K562 (cell line): ENCODE measurements at regions not wholly inside any gene's neighbourhood (a gene's known extent, or its start where the extent isn't known, plus 50 kb on each side); places are given as distances from the start of the nearest gene placed in this dataset.

Experiments used
- ATAC-seq: fragments of 200-7000 bp; cut with Tn5 transposase; 3 replicates; pipeline ENCODE4 v1.9.1; 2020; ENCODE audit warnings: moderate library complexity
- BruUV-seq: library from RNA; stranded (reverse); fragments of 400-500 nt; replicated peaks from 2 replicates; lab custom pipeline; 2021; lab: Mats Ljungman, UMichigan
- CTCF ChIA-PET: fragments of 300-600 bp; formaldehyde crosslinking; extraction: SDS; loops from one replicate; lab custom pipeline; 2021; ENCODE audit warnings: low intra/inter-chr PET ratio; lab: Yijun Ruan, JAX
- POLR2A ChIA-PET: fragments of 300-600, 350-650 bp; sonication (Branson Sonifier 250); formaldehyde crosslinking; extraction: SDS; loops from one replicate; lab custom pipeline; 2021; ENCODE audit warnings: antibody characterized with exemption, inconsistent platforms; lab: Yijun Ruan, JAX
- DNase-seq, 4 experiments: peaks; one replicate each; pipeline versions ENCODE4 v3.0.0 to v3.0.0-alpha.2; 2011 to 2018; ENCODE audit warnings: low spot score in 3 of 4, mixed read lengths in 3 of 4; ENCODE audit errors: extremely low read depth in 1 of 4
- FAIRE-seq: peaks from 2 replicates; lab custom pipeline; 2011; peaks lifted over from hg19 to GRCh38; lab: Jason Lieb, UNC
- H2AFZ ChIP-seq: 2 replicates; pipeline ENCODE4 v1.6.0; 2011; ENCODE audit warnings: low read depth, low read length, control low read depth, inconsistent platforms
- H3K27ac ChIP-seq: fragments of 200-600 bp; 3 replicates; pipeline ENCODE4 v1.8.0; 2011; ENCODE audit warnings: low read depth, mild to moderate bottlenecking, control low read depth, inconsistent platforms, low read length, moderate library complexity, mixed read lengths; ENCODE audit errors: extremely low read depth
- H3K27me3 ChIP-seq, 2 experiments: fragments of 300-600 bp in 1 of 2; 2 replicates in 1 of 2; 3 replicates in 1 of 2; pipeline versions ENCODE4 v1.6.0 to v1.8.0; 2011; ENCODE audit warnings: inconsistent platforms in 2 of 2, low read length in 2 of 2, mild to moderate bottlenecking in 1 of 2, mixed read lengths in 1 of 2, moderate library complexity in 1 of 2; ENCODE audit not compliant: control insufficient read depth in 2 of 2, insufficient read depth in 2 of 2
- H3K36me3 ChIP-seq: fragments of 300-600 bp; 3 replicates; pipeline ENCODE4 v1.8.0; 2011; ENCODE audit warnings: mild to moderate bottlenecking, low read length, inconsistent platforms; ENCODE audit not compliant: control insufficient read depth, insufficient read depth
- H3K4me1 ChIP-seq, 2 experiments: fragments of 200-600 bp in 1 of 2; replicated peaks in 1 of 2; 2 replicates in 1 of 2; 3 replicates in 1 of 2; pipeline versions ENCODE4 v1.5.1 to v1.8.0; 2011; ENCODE audit warnings: inconsistent platforms in 2 of 2, low read length in 2 of 2, mild to moderate bottlenecking in 1 of 2, mixed read lengths in 1 of 2, moderate library complexity in 1 of 2; ENCODE audit not compliant: control insufficient read depth in 2 of 2, insufficient read depth in 2 of 2
- H3K4me2 ChIP-seq: 2 replicates; pipeline ENCODE4 v1.6.1; 2011; ENCODE audit warnings: low read length, control low read depth, inconsistent platforms, mixed read lengths; ENCODE audit not compliant: insufficient read depth
- H3K4me3 ChIP-seq: fragments of 200-600 bp; sonication (generic), shearing (Covaris generic); 2 replicates; pipeline ENCODE4 v1.5.1; 2016; ENCODE audit warnings: control low read depth, inconsistent platforms
- H3K79me2 ChIP-seq: fragments of 200-600 bp; 3 replicates; pipeline ENCODE4 v1.8.0; 2011; ENCODE audit warnings: low read length, inconsistent platforms; ENCODE audit not compliant: control insufficient read depth, insufficient read depth
- H3K9ac ChIP-seq, 2 experiments: 2 replicates each; pipeline versions ENCODE4 v1.6.0 to v1.6.1; 2011; ENCODE audit warnings: low read depth in 2 of 2, low read length in 2 of 2, control low read depth in 1 of 2, inconsistent platforms in 1 of 2, mild to moderate bottlenecking in 1 of 2, mixed read lengths in 1 of 2; ENCODE audit not compliant: insufficient read depth in 1 of 2
- H3K9me1 ChIP-seq: one replicate; pipeline ENCODE4 v1.6.0; 2011; ENCODE audit warnings: inconsistent platforms, mild to moderate bottlenecking, low read length, moderate library complexity; ENCODE audit not compliant: control insufficient read depth, insufficient read depth
- H3K9me3 ChIP-seq: replicated peaks from 2 replicates; pipeline ENCODE4 v1.5.1; 2011; ENCODE audit warnings: low read depth, low read length, inconsistent platforms; ENCODE audit not compliant: control insufficient read depth, insufficient read depth
- H4K20me1 ChIP-seq: replicated peaks from 2 replicates; pipeline ENCODE4 v1.6.1; 2011; ENCODE audit warnings: low read length, inconsistent platforms, mixed read lengths; ENCODE audit not compliant: control insufficient read depth, insufficient read depth
- NCOA1 ChIP-seq: fragments of 450-650 bp; IDR thresholded peaks from 2 replicates; pipeline ENCODE4 v1.6.1; 2016; ENCODE audit warnings: low read depth
- OTX1 ChIP-seq: fragments of 450-650 bp; formaldehyde crosslinking; IDR thresholded peaks from 2 replicates; pipeline ENCODE4 v1.4.0; 2022; ENCODE audit warnings: mild to moderate bottlenecking
- RAD21 ChIP-seq, 2 experiments: fragments of 250-450 bp in 1 of 2; fragments of 450-650 bp in 1 of 2; sonication (Bioruptor Pico) in 1 of 2; formaldehyde crosslinking in 1 of 2; IDR thresholded peaks in 1 of 2; conservative IDR thresholded peaks in 1 of 2; 2 replicates each; pipeline versions ENCODE4 v1.4.0 to v1.8.0; 2020 to 2022; ENCODE audit warnings: mild to moderate bottlenecking in 2 of 2, moderate library complexity in 1 of 2
- ZBTB11 ChIP-seq, 3 experiments: fragments of 200-800 bp in 1 of 3; fragments of 250-450 bp in 1 of 3; fragments of 450-650 bp in 1 of 3; sonication (Bioruptor Pico) in 1 of 3; sonication (Bioruptor generic) in 1 of 3; formaldehyde crosslinking in 1 of 3; IDR thresholded peaks; 2 replicates each; pipeline versions ENCODE4 v1.6.1 to v1.8.0; 2016 to 2022; ENCODE audit warnings: mild to moderate bottlenecking in 2 of 3, missing genetic modification characterization in 2 of 3, missing compliant biosample characterization in 1 of 3, moderate library complexity in 1 of 3
- ZBTB2 ChIP-seq: fragments of 450-650 bp; IDR thresholded peaks from 2 replicates; pipeline ENCODE4 v1.6.1; 2016; ENCODE audit warnings: antibody characterized with exemption
- ZNF263 ChIP-seq: sonication (generic); formaldehyde crosslinking; IDR thresholded peaks from 2 replicates; pipeline ENCODE4 v1.8.0; 2022; ENCODE audit warnings: mild to moderate bottlenecking, missing genetic modification reagents, borderline replicate concordance
- WGBS: fragments of 100-300 bp; shearing (Covaris generic); methylation state at CpG from one replicate; pipeline ENCODE4 v1.1.6; 2016; ENCODE audit warnings: low coverage, mixed read lengths; ENCODE audit not compliant: insufficient coverage; ENCODE audit errors: missing lambda C conversion rate; 5-methylcytosine and 5-hydroxymethylcytosine counted together
- in situ Hi-C: fragments of 300-500 bp; cut with MboI; formaldehyde crosslinking; loops from 4 replicates; pipeline ENCODE4 v1.15.0; 2018; ENCODE audit warnings: inconsistent platforms, mixed read lengths
- intact Hi-C: fragments of 100-400 bp; cut with micrococcal nuclease; formaldehyde crosslinking; loops from 2 replicates; pipeline ENCODE4 v1.14.2; 2022
- TF ChIP-seq, protein P1 (sequence below), 3 experiments: IDR thresholded peaks in 2 of 3; conservative IDR thresholded peaks in 1 of 3; 2 replicates each; pipeline ENCODE4 v1.5.1; 2011 to 2012; ENCODE audit warnings: low read length in 3 of 3, mild to moderate bottlenecking in 3 of 3, control low read depth in 2 of 3, improper control_type of control experiment in 1 of 3, inconsistent platforms in 1 of 3, low read depth in 1 of 3, mixed read lengths in 1 of 3, moderate library complexity in 1 of 3; ENCODE audit not compliant: insufficient read depth in 2 of 3

DNA sequence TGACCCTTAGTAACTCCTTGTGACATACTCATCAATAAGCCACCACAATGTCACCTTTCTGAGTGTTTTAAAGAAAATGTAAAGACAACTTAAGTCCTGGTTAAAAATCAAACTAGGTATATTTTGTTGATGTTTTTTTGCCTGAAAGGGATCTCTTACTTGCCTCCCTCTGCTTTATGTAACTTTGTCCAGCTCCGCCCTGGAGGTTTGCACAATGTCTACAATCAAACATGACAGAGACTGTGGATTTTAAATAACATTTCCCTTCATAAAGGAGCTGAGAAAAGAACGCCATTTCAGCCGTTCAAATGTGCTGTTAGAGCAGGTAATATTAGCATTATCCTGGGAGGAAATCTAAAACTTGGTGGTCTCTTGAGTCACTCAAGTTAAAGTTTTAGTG, 613.9 kb downstream of the SOX5 start:
- no peaks in the 10 kb centered on the region for H3K9me3 ChIP-seq
- no peak overlapping the region for H3K27ac ChIP-seq
- BruUV-seq = no TSS peak
- H4K20me1 ChIP-seq = no peaks in the 10 kb centered on the region
- no peaks in the 10 kb centered on the region for H3K79me2 ChIP-seq
- H3K9ac ChIP-seq = no peak overlapping the region
- DNase-seq (no peak), ATAC-seq (no peak), FAIRE-seq (peak; percentile 51)
- no peaks in the 10 kb centered on the region for H3K9me1 ChIP-seq
- intact Hi-C loops = no loop called here
- no peak overlapping the region for H3K4me3 ChIP-seq
- POLR2A ChIA-PET = interaction anchor here (0.6 to 0.7 kb wide), 2 partner anchors 19 to 225 kb away, joined by 3 read pairs; no protein-coding TSS in a partner anchor
- H3K27me3 ChIP-seq = no peaks in the 10 kb centered on the region
- H3K36me3 ChIP-seq = no peaks in the 10 kb centered on the region
- CTCF ChIA-PET = no interaction called here
- H3K4me1 ChIP-seq = no peaks in the 10 kb centered on the region
- WGBS = 65% methylated on average over 3 of the region's 3 CpGs
- no peak overlapping the region for H2AFZ ChIP-seq
- no peak overlapping the region for H3K4me2 ChIP-seq
- TF ChIP-seq ZBTB2 (no peak), OTX1 (CRISPR knock-in tag) (no peak)
- in situ Hi-C loops = no loop called here

GRCh38 chr12:23337213-23337612, 612.3 kb downstream of the SOX5 start:
- H3K36me3 ChIP-seq = no peaks in the 10 kb centered on the region
- no TSS peak for BruUV-seq
- no peaks in the 10 kb centered on the region for H3K9me3 ChIP-seq
- no peak overlapping the region for H3K9ac ChIP-seq
- POLR2A ChIA-PET = no interaction called here
- in situ Hi-C loops (no loop called here), intact Hi-C loops (no loop called here)
- H3K4me3 ChIP-seq = no peak overlapping the region
- 56% methylated on average over 3 of the region's 3 CpGs for WGBS
- no peaks in the 10 kb centered on the region for H3K79me2 ChIP-seq
- no peaks in the 10 kb centered on the region for H3K9me1 ChIP-seq
- no peak overlapping the region for H3K4me2 ChIP-seq
- no peaks in the 10 kb centered on the region for H4K20me1 ChIP-seq
- FAIRE-seq (no peak), DNase-seq (no peak), ATAC-seq (peak; percentile 65)
- H3K4me1 ChIP-seq = no peaks in the 10 kb centered on the region
- H3K27ac ChIP-seq = no peak overlapping the region
- no peaks in the 10 kb centered on the region for H3K27me3 ChIP-seq
- TF ChIP-seq NCOA1 (no peak), RAD21 (CRISPR knock-in tag; conservative IDR thresholded peaks at IDR 0.05 in 1 of 2, IDR thresholded peaks at IDR 0.05 in 1 of 2) (peak in 1 of 2 experiments; percentile 35; a peak in 2 of 4 replicates), ZNF263 (CRISPR knock-in tag) (no peak), ZBTB11 (CRISPR knock-in tag; IDR thresholded peaks at IDR 0.05) (no peak)
- TF ChIP-seq, protein P1, sequence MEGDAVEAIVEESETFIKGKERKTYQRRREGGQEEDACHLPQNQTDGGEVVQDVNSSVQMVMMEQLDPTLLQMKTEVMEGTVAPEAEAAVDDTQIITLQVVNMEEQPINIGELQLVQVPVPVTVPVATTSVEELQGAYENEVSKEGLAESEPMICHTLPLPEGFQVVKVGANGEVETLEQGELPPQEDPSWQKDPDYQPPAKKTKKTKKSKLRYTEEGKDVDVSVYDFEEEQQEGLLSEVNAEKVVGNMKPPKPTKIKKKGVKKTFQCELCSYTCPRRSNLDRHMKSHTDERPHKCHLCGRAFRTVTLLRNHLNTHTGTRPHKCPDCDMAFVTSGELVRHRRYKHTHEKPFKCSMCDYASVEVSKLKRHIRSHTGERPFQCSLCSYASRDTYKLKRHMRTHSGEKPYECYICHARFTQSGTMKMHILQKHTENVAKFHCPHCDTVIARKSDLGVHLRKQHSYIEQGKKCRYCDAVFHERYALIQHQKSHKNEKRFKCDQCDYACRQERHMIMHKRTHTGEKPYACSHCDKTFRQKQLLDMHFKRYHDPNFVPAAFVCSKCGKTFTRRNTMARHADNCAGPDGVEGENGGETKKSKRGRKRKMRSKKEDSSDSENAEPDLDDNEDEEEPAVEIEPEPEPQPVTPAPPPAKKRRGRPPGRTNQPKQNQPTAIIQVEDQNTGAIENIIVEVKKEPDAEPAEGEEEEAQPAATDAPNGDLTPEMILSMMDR (IDR thresholded peaks at IDR 0.05 in 2 of 3, conservative IDR thresholded peaks at IDR 0.05 in 1 of 3; ENCODE audit: insufficient read depth in 2 of 3, low read depth in 1 of 3, low read length in 3 of 3) = 0 out of 6 replicates have a peak, but pooled peaks of 1 of the 3 experiments have one; percentile 17
- no peak overlapping the region for H2AFZ ChIP-seq
- CTCF ChIA-PET = no interaction called here
